ENCODE measurements at regions not wholly inside any gene's neighbourhood (a gene's known extent, or its start where the extent isn't known, plus 50 kb on each side); places are given as distances from the start of the nearest gene placed in this dataset.

- no peak for TF ChIP-seq GATA1 (IDR thresholded peaks at IDR 0.05; ENCODE audit: low read depth, low read length)
- no peak for TF ChIP-seq POLR2A (IDR thresholded peaks at IDR 0.05; ENCODE audit: low read length)
- DNase-seq = no peak
Observed at GRCh38 chr6:156402628-156403027, 374.6 kb upstream of the ARID1B start.

GRCh38 chr6:156402227-156402626 is 375.0 kb upstream of the ARID1B start:
- DNase-seq = no peak
- TF ChIP-seq POLR2A (IDR thresholded peaks at IDR 0.05; ENCODE audit: low read length) (no peak), GATA1 (IDR thresholded peaks at IDR 0.05; ENCODE audit: low read depth, low read length) (no peak)

- TF ChIP-seq POLR2A (IDR thresholded peaks at IDR 0.05; ENCODE audit: low read length) = no peak
- TF ChIP-seq GATA1 (IDR thresholded peaks at IDR 0.05; ENCODE audit: low read depth, low read length) = no peak
- no peak for DNase-seq
Observed at GRCh38 chr6:156400487-156400886, 376.7 kb upstream of the ARID1B start.

- DNase-seq = no peak
- TF ChIP-seq POLR2A (IDR thresholded peaks at IDR 0.05; ENCODE audit: low read length) (no peak), GATA1 (IDR thresholded peaks at IDR 0.05; ENCODE audit: low read depth, low read length) (no peak)
Observed at GRCh38 chr6:156398966-156399365, 378.2 kb upstream of the ARID1B start.

- no peak for DNase-seq
- TF ChIP-seq POLR2A (IDR thresholded peaks at IDR 0.05; ENCODE audit: low read length) (no peak), GATA1 (IDR thresholded peaks at IDR 0.05; ENCODE audit: low read depth, low read length) (no peak)
Observed at GRCh38 chr6:156398371-156398770, 378.8 kb upstream of the ARID1B start.

- DNase-seq = no peak
Observed at GRCh38 chr6:156396791-156397418, 380.3 kb upstream of the ARID1B start.

GRCh38 chr6:156396068-156396771 is 381.0 kb upstream of the ARID1B start:
- TF ChIP-seq GATA1 (IDR thresholded peaks at IDR 0.05; ENCODE audit: low read depth, low read length) = no peak
- TF ChIP-seq POLR2A (IDR thresholded peaks at IDR 0.05; ENCODE audit: low read length) = no peak
- no peak for DNase-seq

More at GRCh38 chr6:156396791-156397418, 380.3 kb upstream of the ARID1B start:
- no peak for TF ChIP-seq GATA1 (IDR thresholded peaks at IDR 0.05; ENCODE audit: low read depth, low read length)
- TF ChIP-seq POLR2A (IDR thresholded peaks at IDR 0.05; ENCODE audit: low read length) = no peak

- DNase-seq = no peak
Observed at GRCh38 chr6:156395276-156395675, 381.9 kb upstream of the ARID1B start.

GRCh38 chr6:156392648-156393047 is 384.5 kb upstream of the ARID1B start:
- TF ChIP-seq POLR2A (IDR thresholded peaks at IDR 0.05; ENCODE audit: low read length) (no peak), GATA1 (IDR thresholded peaks at IDR 0.05; ENCODE audit: low read depth, low read length) (no peak)

More at GRCh38 chr6:156395276-156395675, 381.9 kb upstream of the ARID1B start:
- TF ChIP-seq GATA1 (IDR thresholded peaks at IDR 0.05; ENCODE audit: low read depth, low read length) = no peak
- no peak for TF ChIP-seq POLR2A (IDR thresholded peaks at IDR 0.05; ENCODE audit: low read length)

GRCh38 chr6:156391977-156392376 is 385.2 kb upstream of the ARID1B start:
- no peak for DNase-seq
- TF ChIP-seq GATA1 (IDR thresholded peaks at IDR 0.05; ENCODE audit: low read depth, low read length) = no peak
- no peak for TF ChIP-seq POLR2A (IDR thresholded peaks at IDR 0.05; ENCODE audit: low read length)

More at GRCh38 chr6:156392648-156393047, 384.5 kb upstream of the ARID1B start:
- DNase-seq = no peak

GRCh38 chr6:156391061-156391672 is 386.0 kb upstream of the ARID1B start:
- no peak for DNase-seq

GRCh38 chr6:156390621-156391020 is 386.6 kb upstream of the ARID1B start:
- no peak for DNase-seq
- TF ChIP-seq GATA1 (IDR thresholded peaks at IDR 0.05; ENCODE audit: low read depth, low read length) (no peak), POLR2A (IDR thresholded peaks at IDR 0.05; ENCODE audit: low read length) (no peak)

More at GRCh38 chr6:156391061-156391672, 386.0 kb upstream of the ARID1B start:
- no peak for TF ChIP-seq POLR2A (IDR thresholded peaks at IDR 0.05; ENCODE audit: low read length)
- TF ChIP-seq GATA1 (IDR thresholded peaks at IDR 0.05; ENCODE audit: low read depth, low read length) = no peak

- DNase-seq = no peak
Observed at GRCh38 chr6:156389296-156389695, 387.9 kb upstream of the ARID1B start.

GRCh38 chr6:156387472-156387871 is 389.7 kb upstream of the ARID1B start:
- TF ChIP-seq POLR2A (IDR thresholded peaks at IDR 0.05; ENCODE audit: low read length) (no peak), GATA1 (IDR thresholded peaks at IDR 0.05; ENCODE audit: low read depth, low read length) (no peak)
- no peak for DNase-seq

More at GRCh38 chr6:156389296-156389695, 387.9 kb upstream of the ARID1B start:
- TF ChIP-seq POLR2A (IDR thresholded peaks at IDR 0.05; ENCODE audit: low read length) (no peak), GATA1 (IDR thresholded peaks at IDR 0.05; ENCODE audit: low read depth, low read length) (no peak)
